ENCODE measurements at regions not wholly inside any gene's neighbourhood (a gene's known extent, or its start where the extent isn't known, plus 50 kb on each side); places are given as distances from the start of the nearest gene placed in this dataset.

- no peak for DNase-seq
Observed at GRCh38 chr3:10743366-10744097, 72.5 kb upstream of the SLC6A11 start.

DNA sequence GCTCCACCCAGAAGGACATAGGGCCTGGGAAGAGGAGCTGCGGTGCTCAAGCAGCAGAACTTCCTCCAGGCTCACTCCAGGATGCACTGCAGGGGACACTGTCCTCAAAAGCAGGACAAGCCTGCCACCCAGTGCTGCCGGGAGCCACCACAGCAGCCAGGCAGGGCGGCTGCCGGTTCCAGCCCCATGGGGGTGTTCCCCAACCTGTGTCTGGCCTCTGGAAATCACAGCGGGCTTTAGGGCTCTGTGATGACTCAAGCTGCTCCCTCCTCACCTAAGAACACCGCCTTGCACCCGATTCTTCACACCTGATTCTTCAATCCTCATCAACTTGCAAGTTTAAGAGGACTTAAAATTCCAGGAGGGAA is 71.9 kb upstream of the SLC6A11 start:
- no peak for DNase-seq

GRCh38 chr3:10745392-10745791 is 70.6 kb upstream of the SLC6A11 start:
- DNase-seq, result no peak

- no peak for DNase-seq
Observed at GRCh38 chr3:10746001-10746400, 70.0 kb upstream of the SLC6A11 start.

GRCh38 chr3:10746684-10747083 is 69.3 kb upstream of the SLC6A11 start:
- no peak for DNase-seq

GRCh38 chr3:10747341-10747740 is 68.7 kb upstream of the SLC6A11 start:
- DNase-seq, result no peak

GRCh38 chr3:10748040-10748439 is 68.0 kb upstream of the SLC6A11 start:
- DNase-seq, result no peak

DNA sequence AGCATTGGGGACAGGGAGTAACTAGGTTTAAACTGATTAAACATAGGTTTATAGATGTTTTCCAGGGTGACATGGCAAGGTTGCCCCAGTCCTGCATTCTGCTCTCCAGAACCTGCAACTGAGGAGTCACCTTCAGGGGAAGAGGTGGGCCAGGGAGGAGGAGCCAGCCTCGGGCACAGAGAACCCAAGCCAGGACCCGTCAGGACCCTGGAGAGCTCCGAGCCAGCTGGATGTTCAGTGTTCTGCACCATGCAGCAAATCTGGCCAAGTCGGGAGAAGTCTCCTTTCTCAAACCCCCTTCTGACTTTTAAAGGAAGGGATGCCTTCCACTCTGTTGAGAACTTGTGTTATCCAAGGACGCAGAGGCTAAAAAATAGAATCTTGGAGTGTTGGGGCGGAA is 62.1 kb upstream of the SLC6A11 start:
- no peak for DNase-seq

DNA sequence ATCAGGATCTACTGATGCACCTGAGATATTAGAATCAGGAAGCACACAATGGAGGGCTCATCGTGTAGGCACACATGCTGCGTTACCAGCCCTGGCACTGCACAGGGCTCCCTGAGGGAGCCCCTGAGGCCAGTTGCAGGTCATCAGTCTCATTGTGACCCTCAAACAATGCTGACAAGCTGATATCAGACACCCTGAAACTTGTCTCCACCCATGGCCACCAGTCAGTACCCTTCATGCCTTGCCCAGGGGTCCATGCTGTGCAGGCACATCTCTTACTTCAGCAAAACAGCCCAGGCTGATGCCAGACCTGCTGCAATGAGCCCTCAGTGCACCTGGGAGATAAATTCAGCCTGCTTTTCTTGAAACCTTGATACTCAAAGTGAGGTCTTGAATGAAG is 59.5 kb upstream of the SLC6A11 start:
- no peak for DNase-seq

DNA sequence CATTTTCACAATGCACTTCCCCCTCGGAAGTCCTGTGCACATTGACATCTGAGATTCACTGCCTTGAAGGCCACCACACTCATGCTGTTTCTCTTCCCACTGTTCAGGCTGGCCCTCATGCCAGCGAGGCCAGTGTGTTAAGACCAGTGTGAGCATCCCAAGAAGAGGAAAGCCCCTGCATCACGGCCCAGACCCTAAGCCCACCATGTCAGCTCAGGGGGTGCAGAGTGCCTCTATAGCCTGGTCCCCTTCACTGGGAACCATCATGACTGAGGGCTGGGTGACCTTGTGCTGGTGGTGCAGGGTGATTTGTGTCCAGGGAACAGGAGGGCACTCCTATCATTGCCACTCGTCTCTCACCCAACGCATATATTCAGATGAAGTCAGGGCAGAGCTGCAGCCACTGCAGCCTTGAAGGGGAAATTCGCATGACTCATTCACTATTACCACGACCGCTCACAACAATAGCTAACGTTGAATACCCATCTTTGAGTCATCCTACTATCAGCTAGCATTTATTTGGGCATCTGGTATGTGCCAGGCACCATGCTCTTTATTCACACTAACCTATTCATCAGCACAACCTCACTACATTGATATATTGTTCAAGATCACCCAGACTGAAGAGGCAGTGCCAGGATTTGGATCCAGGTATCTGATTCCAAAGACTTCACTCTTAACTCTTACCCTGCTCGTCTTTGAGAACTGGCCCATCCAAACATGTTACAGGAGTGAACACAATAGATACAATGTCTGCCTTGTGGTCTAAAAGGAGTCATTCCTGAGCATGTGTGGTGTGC is 58.8 kb upstream of the SLC6A11 start:
- DNase-seq, result no peak

DNA sequence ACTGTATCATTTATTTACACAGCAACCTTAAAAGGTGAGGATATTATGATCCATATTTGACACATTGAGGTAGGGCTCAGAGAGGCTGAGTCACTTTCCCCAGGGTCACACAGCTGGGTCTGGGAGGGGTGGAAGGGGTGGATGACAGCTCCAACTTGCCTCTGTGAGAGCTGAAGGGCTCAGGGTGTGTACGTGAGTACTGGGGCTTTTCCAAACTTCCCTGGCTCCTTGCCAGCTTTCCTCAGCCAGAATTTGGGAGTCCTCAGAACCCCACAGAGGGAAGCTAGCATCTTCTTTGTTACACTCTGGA is 58.3 kb upstream of the SLC6A11 start:
- DNase-seq, result no peak

DNA sequence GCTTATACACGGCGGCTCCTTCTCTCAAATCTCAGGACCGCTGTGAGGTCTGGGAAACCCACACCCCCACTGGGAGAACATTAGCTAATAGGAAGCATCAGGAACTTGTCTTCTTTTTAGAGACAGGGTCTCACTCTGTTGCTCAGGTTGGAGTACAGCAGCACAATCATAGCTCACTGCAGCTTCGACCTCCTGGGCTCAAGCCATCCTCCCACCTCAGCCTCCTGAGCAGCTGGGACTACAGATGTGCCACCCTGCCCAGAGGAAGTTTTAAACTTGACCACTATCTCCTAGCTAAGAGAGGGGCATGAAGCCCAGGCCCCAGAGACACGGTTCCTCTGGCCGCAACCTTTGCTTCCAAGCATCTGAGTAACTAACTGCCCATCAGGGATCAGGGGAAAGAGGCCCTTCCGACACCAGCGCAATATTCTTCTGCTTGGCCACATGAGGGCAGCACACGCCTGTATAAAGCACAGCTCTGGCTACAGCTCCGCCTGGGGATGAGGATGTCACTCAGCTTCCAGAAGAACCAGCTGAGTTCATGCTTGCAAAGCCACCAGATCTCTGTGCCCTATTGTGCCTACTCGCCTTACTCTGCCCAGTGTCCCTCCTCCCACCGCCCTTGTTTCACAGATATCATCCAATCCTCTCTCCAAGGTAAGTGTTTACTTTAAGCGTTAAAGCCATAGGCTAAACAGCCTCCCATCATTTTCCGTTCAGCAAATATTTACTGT is 57.6 kb upstream of the SLC6A11 start:
- peak; percentile 29 for DNase-seq

DNA sequence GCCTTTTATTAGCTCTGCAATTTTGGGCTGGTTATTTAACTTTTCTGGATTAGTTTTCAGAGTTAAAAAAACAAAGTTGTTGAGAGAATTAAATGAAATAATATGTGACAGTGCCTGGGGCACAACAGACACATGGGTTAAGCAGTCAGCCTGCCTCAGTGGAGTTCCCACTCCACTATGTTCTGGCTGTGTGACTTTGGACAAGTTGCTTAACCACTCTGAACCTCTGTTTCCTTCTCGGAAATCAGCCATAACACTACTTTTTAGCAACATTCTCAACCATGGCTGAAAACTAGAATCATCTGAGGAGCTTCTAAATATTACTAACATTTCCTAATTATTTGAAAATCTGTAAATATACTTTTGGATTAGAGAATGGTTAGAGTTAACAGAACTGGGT is 56.5 kb upstream of the SLC6A11 start:
- no peak for DNase-seq

DNA sequence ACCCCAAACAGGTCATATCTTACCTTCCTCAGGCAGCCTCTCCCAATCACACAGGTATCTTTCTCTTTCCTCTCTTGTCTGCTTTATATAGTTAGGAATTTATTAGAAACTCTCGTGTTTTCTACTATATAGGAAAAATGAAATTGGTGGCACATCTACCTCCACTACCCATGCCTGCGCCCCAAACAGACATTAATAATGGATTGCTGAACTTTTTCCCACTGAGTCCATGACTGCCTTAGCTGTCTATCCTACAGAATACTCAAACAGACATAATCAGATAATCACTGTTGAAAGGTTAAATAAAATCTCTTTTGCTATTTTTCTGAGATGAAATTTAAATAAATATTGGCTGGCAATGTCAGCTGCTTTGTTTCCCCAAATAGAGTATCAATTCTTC is 55.8 kb upstream of the SLC6A11 start:
- DNase-seq, result no peak

DNA sequence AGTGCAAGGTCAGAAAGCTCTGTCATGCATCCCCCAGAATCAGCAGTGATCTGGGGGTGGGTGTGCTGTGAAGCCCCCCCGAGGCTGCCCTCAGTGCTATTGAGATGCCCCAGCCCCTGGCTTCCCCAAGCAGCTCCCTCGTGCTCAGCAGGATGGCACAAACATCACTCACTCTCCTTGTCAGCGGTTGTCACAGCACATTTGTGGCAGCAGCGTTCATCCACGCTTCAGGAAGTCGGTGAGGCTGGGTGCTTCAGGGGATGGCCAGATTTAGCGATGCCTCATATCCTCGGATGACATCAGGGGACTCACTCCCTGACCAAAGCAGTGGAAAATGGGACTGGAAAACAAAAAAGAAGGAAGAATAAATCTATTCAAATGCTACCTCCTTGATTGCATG is 54.4 kb upstream of the SLC6A11 start:
- no peak for DNase-seq

DNA sequence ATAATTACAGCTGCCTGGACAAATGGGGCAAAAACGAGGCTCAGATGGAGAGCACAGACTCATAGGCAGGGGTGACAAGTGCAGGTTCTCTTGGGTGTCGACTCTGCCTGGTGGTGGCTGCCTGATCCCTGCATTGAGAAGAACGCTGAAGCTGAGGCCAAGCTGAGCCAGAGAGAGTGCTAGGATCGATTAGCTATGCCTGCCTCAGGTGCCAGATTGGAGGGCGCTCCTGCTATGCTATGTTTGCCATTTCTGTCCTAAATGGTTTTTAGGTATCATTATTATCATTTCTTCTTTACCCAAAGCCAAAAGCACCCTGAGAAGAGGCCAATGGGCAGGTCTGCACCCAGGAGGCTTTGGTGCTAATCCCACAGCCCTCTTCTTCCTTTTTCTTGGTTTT is 53.9 kb upstream of the SLC6A11 start:
- no peak for DNase-seq

- no peak for DNase-seq
Observed at GRCh38 chr3:10762611-10763247, 53.3 kb upstream of the SLC6A11 start.

DNA sequence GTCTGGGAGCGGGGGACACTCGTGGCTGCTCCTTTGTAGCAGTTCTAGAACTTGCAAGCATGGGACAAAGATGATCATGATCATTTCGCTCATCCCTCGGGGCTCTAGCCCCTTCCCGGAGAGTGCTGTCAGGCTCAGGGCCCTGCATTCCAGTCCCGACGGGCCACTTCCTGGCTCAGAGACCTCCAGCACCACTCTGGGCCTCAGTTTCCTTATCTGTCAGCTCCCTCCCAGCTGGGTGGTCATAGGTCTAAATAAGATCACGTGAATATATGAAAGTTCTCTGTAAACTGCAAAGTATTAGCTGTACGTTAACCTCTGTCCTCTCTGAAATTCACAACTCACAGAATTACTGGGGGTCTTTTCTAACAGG is 52.8 kb upstream of the SLC6A11 start:
- DNase-seq, result no peak

- no peak for DNase-seq
Observed at GRCh38 chr3:10763817-10764258, 52.2 kb upstream of the SLC6A11 start.

DNA sequence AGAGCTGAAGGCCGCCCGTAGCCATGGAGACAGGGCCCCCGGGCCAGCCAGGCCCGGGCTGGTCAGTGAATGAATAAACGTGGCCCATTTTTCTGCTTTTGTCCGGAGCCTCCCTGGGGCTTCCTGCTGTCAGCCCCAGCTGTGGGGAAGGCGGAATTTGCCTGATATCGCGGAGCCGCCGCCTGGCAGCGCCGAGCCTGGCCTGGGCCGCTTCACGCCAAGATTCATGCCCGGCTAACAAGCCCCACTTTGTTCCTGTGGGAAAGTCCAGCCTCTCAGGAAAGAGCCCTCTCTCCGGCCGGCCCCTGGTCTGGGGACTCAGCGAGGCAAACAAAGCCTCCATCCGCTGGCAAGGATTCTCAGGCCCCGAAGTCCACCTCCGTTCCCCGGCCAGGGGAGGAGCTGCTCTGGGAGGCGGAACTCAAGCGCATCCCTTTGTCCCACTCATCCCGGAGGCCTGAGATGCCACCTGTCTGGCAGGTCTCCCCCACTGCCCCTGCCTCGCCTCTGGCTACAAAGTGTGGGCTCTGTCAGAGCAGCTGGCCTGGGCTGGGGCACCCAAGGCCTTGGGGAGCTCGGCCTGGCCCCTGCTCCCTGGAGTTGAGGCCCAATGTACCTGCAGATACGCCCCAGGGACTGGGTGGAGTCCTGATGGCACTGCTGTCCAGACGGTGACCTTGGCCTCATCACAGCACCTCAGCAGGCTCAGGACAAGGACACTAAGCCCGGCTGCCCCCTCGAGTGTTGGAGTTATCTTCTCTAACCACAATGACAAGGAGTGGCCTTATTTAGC is 51.6 kb upstream of the SLC6A11 start:
- no peak for DNase-seq

DNA sequence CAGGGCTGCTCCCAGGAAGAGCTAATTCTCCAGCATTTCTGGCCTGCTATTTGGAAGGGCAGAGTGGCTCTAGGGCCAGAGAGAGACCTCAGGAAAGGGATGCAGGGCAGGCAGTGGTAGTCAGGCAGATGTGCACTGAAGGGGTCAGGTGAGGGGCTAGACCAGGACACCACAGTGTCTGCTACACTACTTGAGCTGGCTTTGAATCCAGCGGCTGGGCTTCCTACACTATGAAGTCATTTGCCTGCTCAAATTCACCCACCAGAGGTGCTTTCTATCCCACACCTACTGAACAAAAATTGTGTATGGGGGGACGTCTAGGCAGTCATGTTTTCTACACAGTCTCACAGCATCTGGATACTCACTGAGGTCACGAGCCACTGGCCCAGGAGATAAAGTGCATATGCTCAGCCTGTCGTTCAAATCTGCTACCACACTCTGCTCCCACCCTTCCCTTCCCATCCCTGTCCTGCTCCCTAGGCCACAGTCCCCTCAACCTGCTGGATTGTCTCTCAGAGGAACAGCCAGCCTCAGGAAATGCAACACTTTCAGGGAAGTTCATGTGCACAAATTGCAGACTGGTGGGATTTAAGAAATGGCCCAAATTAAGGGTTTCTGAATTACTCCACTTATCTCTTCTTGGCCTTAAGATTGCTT is 49.9 kb upstream of the SLC6A11 start:
- DNase-seq, result no peak

All from DMS 273 treated with DMSO at 0.1 percent for 48 hours (cell line).